ENCODE measurements at regions not wholly inside any gene's neighbourhood (a gene's known extent, or its start where the extent isn't known, plus 50 kb on each side); places are given as distances from the start of the nearest gene placed in this dataset.

- no peaks in the 10 kb centered on the region for H3K36me3 ChIP-seq
- Mint-ChIP-seq H3K27ac (peak overlapping the region; percentile 64), H3K27me3 (ENCODE audit: insufficient read depth, low read depth) (peaks cover 4% of the 10 kb centered on the region), H3K9me3 (peaks cover under 1% of the 10 kb centered on the region), H3K4me1 (peaks cover 73% of the 10 kb centered on the region), H3K36me3 (no peaks in the 10 kb centered on the region), H3K4me3 (no peak overlapping the region)
- H3K4me2 ChIP-seq, result peak overlapping the region; percentile 48
- peaks cover 82% of the 10 kb centered on the region for H3K4me1 ChIP-seq
- no peaks in the 10 kb centered on the region for H3K27me3 ChIP-seq
- DNase-seq (ENCODE audit: low spot score), result peak; percentile 35
- H3K4me3 ChIP-seq, result no peak overlapping the region
- H2AFZ ChIP-seq (replicated peaks), result no peak overlapping the region
- H3K9me3 ChIP-seq (ENCODE audit: low read depth), result no peaks in the 10 kb centered on the region
- TF ChIP-seq CTCF (IDR thresholded peaks at IDR 0.05) (no peak), EZH2phosphoT487 (IDR thresholded peaks at IDR 0.05) (no peak), EZH2 (IDR thresholded peaks at IDR 0.05) (no peak)
- peak overlapping the region; percentile 93 for H3K27ac ChIP-seq
- H3K79me2 ChIP-seq (ENCODE audit: low read depth), result no peaks in the 10 kb centered on the region
- H4K20me1 ChIP-seq (ENCODE audit: low read depth), result no peaks in the 10 kb centered on the region
- no peak overlapping the region for H3K9ac ChIP-seq
- H3F3A ChIP-seq (ENCODE audit: low read depth), result peaks cover 31% of the 10 kb centered on the region
Observed at GRCh38 chr9:81372628-81373191, 316.6 kb downstream of the TLE1 start.

- no peak overlapping the region for H2AFZ ChIP-seq (replicated peaks)
- H3K36me3 ChIP-seq, result peaks cover 5% of the 10 kb centered on the region
- no peak overlapping the region for H3K9ac ChIP-seq
- H3K4me3 ChIP-seq, result no peak overlapping the region
- no peaks in the 10 kb centered on the region for H3K27me3 ChIP-seq
- TF ChIP-seq EZH2 (IDR thresholded peaks at IDR 0.05) (no peak), CTCF (IDR thresholded peaks at IDR 0.05) (no peak), EZH2phosphoT487 (IDR thresholded peaks at IDR 0.05) (no peak)
- Mint-ChIP-seq H3K9me3 (peaks cover 9% of the 10 kb centered on the region), H3K36me3 (peaks cover 3% of the 10 kb centered on the region), H3K27ac (no peak overlapping the region), H3K4me3 (no peak overlapping the region), H3K27me3 (ENCODE audit: insufficient read depth, low read depth) (peaks cover 10% of the 10 kb centered on the region), H3K4me1 (peaks cover 64% of the 10 kb centered on the region)
- peaks cover 73% of the 10 kb centered on the region for H3K4me1 ChIP-seq
- H3K27ac ChIP-seq, result peak overlapping the region; percentile 93
- H3F3A ChIP-seq (ENCODE audit: low read depth), result peaks cover 31% of the 10 kb centered on the region
- no peaks in the 10 kb centered on the region for H3K79me2 ChIP-seq (ENCODE audit: low read depth)
- peaks cover 2% of the 10 kb centered on the region for H3K9me3 ChIP-seq (ENCODE audit: low read depth)
- peak overlapping the region; percentile 48 for H3K4me2 ChIP-seq
- no peak for DNase-seq (ENCODE audit: low spot score)
- H4K20me1 ChIP-seq (ENCODE audit: low read depth), result no peaks in the 10 kb centered on the region
Observed at GRCh38 chr9:81371824-81372223, 317.5 kb downstream of the TLE1 start.

GRCh38 chr9:81370650-81371049 is 318.7 kb downstream of the TLE1 start:
- H3K4me3 Mint-ChIP-seq, result no peak overlapping the region
- Histone ChIP-seq H3K9me3 (ENCODE audit: low read depth) (peaks cover 14% of the 10 kb centered on the region), H3K4me1 (peaks cover 63% of the 10 kb centered on the region), H3K27ac (no peak overlapping the region), H3K9ac (no peak overlapping the region), H3K36me3 (peaks cover 5% of the 10 kb centered on the region), H3K4me2 (peak overlapping the region; percentile 17), H3K27me3 (no peaks in the 10 kb centered on the region), H3F3A (ENCODE audit: low read depth) (peaks cover 31% of the 10 kb centered on the region), H3K79me2 (ENCODE audit: low read depth) (no peaks in the 10 kb centered on the region), H4K20me1 (ENCODE audit: low read depth) (no peaks in the 10 kb centered on the region), H3K4me3 (no peak overlapping the region), H2AFZ (replicated peaks) (no peak overlapping the region)
- peaks cover 18% of the 10 kb centered on the region for H3K9me3 Mint-ChIP-seq
- H3K27me3 Mint-ChIP-seq (ENCODE audit: insufficient read depth, low read depth), result peaks cover 13% of the 10 kb centered on the region
- peaks cover 52% of the 10 kb centered on the region for H3K4me1 Mint-ChIP-seq
- peaks cover 6% of the 10 kb centered on the region for H3K36me3 Mint-ChIP-seq
- H3K27ac Mint-ChIP-seq, result peak overlapping the region; percentile 13
- TF ChIP-seq EZH2 (IDR thresholded peaks at IDR 0.05), result no peak
- no peak for TF ChIP-seq CTCF (IDR thresholded peaks at IDR 0.05)
- TF ChIP-seq EZH2phosphoT487 (IDR thresholded peaks at IDR 0.05), result no peak
- DNase-seq (ENCODE audit: low spot score), result no peak

All from neural progenitor cell (in vitro differentiated cells).